Mucosa of rectum (tissue), 2 donors: ENCODE measurements at regions not wholly inside any gene's neighbourhood (a gene's known extent, or its start where the extent isn't known, plus 50 kb on each side); places are given as distances from the start of the nearest gene placed in this dataset.
"Not testable (repeated sequence)": the region's sequence is repeated elsewhere in the genome, so short reads cannot be mapped to it uniquely, and the experiment has no call there.

Experiments used
- H3K27ac ChIP-seq, 2 donors: one replicate each; pipeline ENCODE4 v1.7.0; 2013; ENCODE audit warnings: inconsistent platforms in 2 of 2, low read depth in 2 of 2, low read length in 2 of 2
- H3K27me3 ChIP-seq, 2 donors: one replicate each; pipeline ENCODE4 v1.7.0; 2013; ENCODE audit warnings: low read length in 2 of 2; ENCODE audit not compliant: control insufficient read depth in 2 of 2, insufficient read depth in 2 of 2
- H3K36me3 ChIP-seq, 2 donors: one replicate each; pipeline ENCODE4 v1.7.0; 2013; ENCODE audit warnings: low read length in 2 of 2; ENCODE audit not compliant: control insufficient read depth in 2 of 2, insufficient read depth in 2 of 2
- H3K4me1 ChIP-seq, 2 donors: one replicate each; pipeline ENCODE4 v1.7.0; 2013; ENCODE audit warnings: low read length in 2 of 2, mild to moderate bottlenecking in 1 of 2; ENCODE audit not compliant: control insufficient read depth in 2 of 2, insufficient read depth in 2 of 2
- H3K4me3 ChIP-seq, 2 donors: one replicate each; pipeline ENCODE4 v1.7.0; 2013; ENCODE audit warnings: low read length in 2 of 2
- H3K9ac ChIP-seq, 2 donors: one replicate each; pipeline ENCODE4 v1.7.0; 2013; ENCODE audit warnings: low read length in 2 of 2, low read depth in 1 of 2, mild to moderate bottlenecking in 1 of 2
- H3K9me3 ChIP-seq, 2 donors: one replicate each; pipeline ENCODE4 v1.7.0; 2013; ENCODE audit warnings: low read length in 2 of 2; ENCODE audit not compliant: control insufficient read depth in 2 of 2
- donor health status: healthy.
- donor health status: Normal muscosa, but diverticular disease.

DNA sequence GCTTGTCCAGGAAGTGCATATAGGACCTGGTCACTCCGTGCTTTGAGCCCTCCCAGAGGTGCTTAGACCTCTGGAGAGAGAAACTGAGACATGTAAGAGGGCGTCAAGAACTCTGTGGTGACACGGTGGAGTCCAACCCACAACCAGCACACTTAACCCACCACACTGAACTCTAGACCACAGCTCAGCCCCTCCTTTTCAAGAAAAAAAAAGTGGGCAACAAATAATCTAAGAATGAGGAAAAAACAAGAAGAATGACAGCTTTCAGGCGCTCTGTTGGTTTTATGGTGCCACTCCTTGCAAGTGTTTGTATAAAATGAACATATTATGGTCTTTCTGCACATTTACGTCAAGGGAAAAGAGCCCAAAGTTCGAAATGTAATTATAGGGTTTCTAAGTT is 50.2 kb upstream of the SNAPC3 start:
- H3K36me3 ChIP-seq: no peaks in the 10 kb centered on the region
- peak overlapping the region; percentile 27 to 41 for H3K9ac ChIP-seq
- H3K9me3 ChIP-seq: no peaks in the 10 kb centered on the region
- H3K27ac ChIP-seq: peak overlapping the region; percentile 75 to 82
- peaks cover 22 to 28% of the 10 kb centered on the region in 2 donors for H3K4me1 ChIP-seq
- no peaks in the 10 kb centered on the region for H3K27me3 ChIP-seq
- H3K4me3 ChIP-seq: peak overlapping the region; percentile 18 to 20

DNA sequence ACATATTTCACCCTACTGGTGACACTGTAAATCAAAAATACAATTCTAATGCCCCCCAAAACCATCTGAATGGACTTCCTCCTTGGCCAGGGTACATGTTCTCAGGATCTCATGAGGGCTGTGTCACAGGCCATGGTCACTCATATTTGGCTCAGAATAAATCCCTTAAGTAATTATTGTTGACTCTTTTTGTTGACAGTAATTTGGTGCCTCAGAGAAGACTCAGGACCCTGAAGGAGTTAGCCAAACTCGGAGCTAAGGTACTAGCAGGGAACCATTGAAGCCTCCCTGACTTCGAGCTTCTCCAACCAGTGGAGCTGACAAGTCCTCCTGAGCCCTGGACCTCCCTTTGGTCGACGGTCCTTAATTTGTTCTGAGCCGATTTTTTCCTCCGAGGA is 51.2 kb upstream of the SNAPC3 start:
- Histone ChIP-seq H3K9me3 (no peaks in the 10 kb centered on the region), H3K9ac (no peak overlapping the region), H3K4me3 (no peak overlapping the region), H3K36me3 (no peaks in the 10 kb centered on the region), H3K4me1 (peaks cover 22 to 28% of the 10 kb centered on the region in 2 donors), H3K27ac (peak overlapping the region in 1 of 2 donors; percentile 4), H3K27me3 (no peaks in the 10 kb centered on the region)

DNA sequence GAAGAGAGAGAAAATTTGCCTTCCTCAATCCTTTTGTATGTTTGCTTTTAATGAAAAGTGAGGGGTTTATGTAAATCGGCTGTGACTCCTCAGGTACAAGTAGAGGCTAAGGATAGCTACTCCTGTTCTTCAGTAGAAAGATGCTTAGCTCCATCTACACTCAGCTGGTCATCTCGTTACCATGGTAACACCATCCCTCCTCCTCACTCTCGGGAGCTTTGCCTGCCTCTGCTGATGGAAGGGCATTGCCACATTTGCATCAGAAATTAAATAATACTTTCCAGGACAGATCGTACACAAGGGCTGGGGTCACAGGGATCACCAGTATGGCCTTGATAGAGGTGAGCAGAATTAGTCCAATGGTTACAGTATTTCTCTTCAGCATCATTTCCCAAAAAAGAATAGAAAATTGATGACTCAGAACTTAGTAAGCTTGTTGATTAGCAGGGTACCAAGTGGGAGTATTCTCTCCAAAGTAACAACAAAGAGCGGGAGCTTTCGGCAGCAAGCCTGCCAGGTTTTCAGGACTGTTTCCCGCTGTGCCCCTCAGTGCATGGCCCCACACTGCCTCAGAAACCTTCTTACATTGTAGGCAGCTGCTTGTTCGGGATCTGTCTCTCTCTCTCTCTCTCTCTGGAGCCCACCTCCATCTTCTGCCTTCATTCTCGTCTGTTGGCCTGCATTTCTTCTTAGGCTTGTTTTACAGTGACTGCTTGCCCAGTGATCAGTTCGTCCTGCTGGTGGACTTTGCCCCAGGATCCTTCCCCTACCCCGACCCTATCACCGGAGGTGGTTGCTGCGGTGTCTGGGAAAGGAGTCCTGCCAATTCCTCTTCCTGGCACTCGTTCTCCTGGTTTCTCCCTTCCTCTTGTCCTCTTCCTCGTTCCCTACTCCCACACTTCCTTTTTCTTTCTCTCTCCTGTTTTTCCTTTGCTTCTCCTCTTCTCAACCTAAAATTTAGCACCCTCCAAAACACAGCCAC is 51.9 kb upstream of the SNAPC3 start:
- H3K4me3 ChIP-seq: no peak overlapping the region
- no peak overlapping the region for H3K9ac ChIP-seq

DNA sequence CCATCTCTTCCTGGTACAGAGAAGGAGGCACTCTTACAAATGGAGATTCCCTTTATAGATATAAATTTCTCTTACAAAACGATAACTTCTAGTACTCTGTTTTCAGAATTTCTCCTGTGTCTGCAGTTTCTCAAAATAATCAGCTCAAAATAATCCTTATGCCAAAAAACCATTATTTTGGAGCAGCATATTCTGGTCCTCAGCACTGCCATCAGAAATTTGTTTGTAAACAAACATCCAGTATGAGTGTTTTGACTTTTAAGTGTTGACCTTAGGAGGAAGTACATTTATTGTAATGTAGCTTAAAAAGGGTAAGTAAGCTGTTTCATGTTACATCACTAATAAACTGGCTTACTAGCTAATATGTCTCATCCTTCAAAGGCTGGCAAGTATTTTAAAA is 52.8 kb upstream of the SNAPC3 start:
- H3K4me1 ChIP-seq: peaks cover 22 to 28% of the 10 kb centered on the region in 2 donors
- no peak overlapping the region for H3K4me3 ChIP-seq
- no peaks in the 10 kb centered on the region for H3K27me3 ChIP-seq
- no peaks in the 10 kb centered on the region for H3K36me3 ChIP-seq
- H3K9me3 ChIP-seq: no peaks in the 10 kb centered on the region
- H3K27ac ChIP-seq: no peak overlapping the region
- H3K9ac ChIP-seq: no peak overlapping the region

More for the DNA sequence above, 51.9 kb upstream of the SNAPC3 start:
- Histone ChIP-seq H3K27ac (no peak overlapping the region), H3K36me3 (no peaks in the 10 kb centered on the region), H3K9me3 (no peaks in the 10 kb centered on the region), H3K4me1 (peaks cover 22 to 28% of the 10 kb centered on the region in 2 donors), H3K27me3 (no peaks in the 10 kb centered on the region)

DNA sequence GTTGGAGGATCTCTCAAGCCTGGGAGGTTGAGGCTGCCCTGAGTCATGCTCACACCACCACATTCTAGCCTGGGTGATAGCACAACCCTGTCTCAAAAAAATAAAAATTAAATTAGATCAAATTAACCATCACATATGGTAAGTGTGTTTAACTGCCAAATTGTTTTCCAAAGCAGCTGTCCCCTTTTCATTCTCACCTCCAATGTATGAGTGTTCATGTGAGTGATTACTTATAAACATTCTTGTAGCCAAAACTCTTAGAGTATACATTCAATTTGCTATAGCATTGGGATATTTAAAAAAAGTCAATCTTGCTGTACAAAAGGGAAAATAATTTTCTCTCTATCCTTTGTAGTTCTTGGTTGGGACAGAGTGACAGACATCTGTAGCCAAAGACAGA is 53.4 kb upstream of the SNAPC3 start:
- Histone ChIP-seq H3K27me3 (no peaks in the 10 kb centered on the region), H3K9ac (no peak overlapping the region), H3K36me3 (no peaks in the 10 kb centered on the region), H3K27ac (no peak overlapping the region), H3K4me1 (peaks cover 17 to 23% of the 10 kb centered on the region in 2 donors), H3K4me3 (no peak overlapping the region), H3K9me3 (no peaks in the 10 kb centered on the region)

DNA sequence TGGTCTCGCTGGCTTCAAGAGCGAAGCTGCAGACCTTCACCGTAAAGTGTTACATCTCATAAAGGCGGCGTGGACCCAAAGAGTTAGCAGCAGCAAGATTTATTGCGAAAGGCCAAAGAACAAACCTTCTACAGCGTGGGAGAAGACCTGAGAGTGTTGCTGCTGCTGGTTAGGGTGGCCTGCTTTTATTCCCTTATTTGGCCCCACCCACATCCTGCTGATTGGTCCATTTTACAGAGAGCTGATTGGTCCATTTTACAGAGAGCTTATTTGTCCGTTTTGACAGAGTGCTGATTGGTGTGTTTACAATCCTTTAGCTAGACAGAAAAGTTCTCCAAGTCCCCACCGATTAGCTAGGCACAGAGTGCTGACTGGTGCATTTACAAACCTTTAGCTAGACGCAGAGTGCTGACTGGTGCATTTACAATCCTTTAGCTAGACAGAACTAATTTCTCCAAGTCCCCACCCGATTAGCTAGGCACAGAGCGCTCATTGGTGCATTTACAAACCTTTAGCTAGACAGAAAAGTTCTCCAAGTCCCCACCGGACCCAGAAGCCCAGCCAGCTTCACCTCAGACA is 57.6 kb upstream of the SNAPC3 start:
- not testable (repeated sequence) for H3K27ac ChIP-seq, H3K4me3 ChIP-seq, H3K4me1 ChIP-seq, H3K27me3 ChIP-seq, H3K36me3 ChIP-seq, H3K9ac ChIP-seq, H3K9me3 ChIP-seq

DNA sequence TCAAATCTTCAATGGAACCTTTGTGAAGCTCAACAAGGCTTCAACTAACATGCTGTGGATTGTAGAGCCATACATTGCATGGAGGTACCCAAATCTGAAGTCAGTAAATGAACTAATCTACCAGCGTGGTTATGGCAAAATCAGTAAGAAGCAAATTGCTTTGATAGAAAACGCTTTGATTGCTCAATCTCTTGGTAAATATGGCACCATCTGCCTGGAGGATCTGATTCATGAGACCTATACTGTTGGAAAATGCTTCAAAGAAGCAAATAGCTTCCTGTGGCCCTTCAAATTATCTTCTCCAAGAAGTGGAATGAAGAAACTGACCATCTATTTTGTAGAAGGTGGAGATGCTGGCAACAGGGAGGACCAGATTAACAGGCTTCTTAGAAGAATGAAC is 54.7 kb upstream of the TTC39B start:
- Histone ChIP-seq H3K4me3 (no peak overlapping the region), H3K9ac (no peak overlapping the region), H3K9me3 (no peaks in the 10 kb centered on the region), H3K36me3 (no peaks in the 10 kb centered on the region), H3K27ac (no peak overlapping the region), H3K27me3 (no peaks in the 10 kb centered on the region), H3K4me1 (peaks cover 4% of the 10 kb centered on the region in 2 donors)

DNA sequence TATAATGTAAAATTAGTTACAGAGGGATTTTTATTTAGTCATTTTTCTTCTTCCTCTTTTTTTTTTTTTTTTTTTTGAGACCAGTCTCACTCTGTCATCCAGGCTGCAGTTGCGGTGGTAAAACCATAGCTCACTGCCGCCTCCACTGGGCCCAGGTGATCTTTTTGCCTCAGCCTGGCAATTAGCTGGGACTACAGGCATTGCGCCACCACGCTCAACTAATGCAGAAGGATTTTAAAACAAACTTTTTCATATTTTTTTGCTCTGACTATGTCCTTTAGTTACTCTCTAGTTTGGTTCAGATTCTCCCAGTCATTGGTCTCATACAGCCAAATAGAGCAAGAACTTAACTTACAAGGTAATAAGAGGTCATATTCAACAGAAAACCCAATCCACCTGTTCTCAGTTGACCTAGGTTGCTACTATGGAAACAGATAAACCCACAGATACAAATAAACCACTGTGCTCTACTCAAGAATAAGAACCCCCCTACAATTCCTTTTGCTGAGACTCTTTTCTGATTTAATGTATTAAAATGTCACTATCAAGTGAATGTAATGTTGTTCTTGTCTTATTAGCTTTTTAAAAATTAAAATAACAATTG is 50.1 kb upstream of the TTC39B start:
- H3K27ac ChIP-seq: peak overlapping the region in 1 of 2 donors; percentile 34
- peaks cover 4 to 6% of the 10 kb centered on the region in 2 donors for H3K4me1 ChIP-seq
- H3K27me3 ChIP-seq: no peaks in the 10 kb centered on the region
- no peak overlapping the region for H3K9ac ChIP-seq
- H3K36me3 ChIP-seq: no peaks in the 10 kb centered on the region
- no peak overlapping the region for H3K4me3 ChIP-seq
- H3K9me3 ChIP-seq: no peaks in the 10 kb centered on the region
